Suprapubic skin (tissue), 4 donors: ENCODE measurements at regions not wholly inside any gene's neighbourhood (a gene's known extent, or its start where the extent isn't known, plus 50 kb on each side); places are given as distances from the start of the nearest gene placed in this dataset.

Experiments
- CTCF ChIP-seq, 2 donors: fragments of 200-600 bp in 1 of 2; fragments of 450-650 bp in 1 of 2; sonication (generic) in 1 of 2; IDR thresholded peaks; one replicate each; pipeline ENCODE4 v1.5.1; 2016 to 2019; ENCODE audit warnings: antibody characterized with exemption in 2 of 2, mild to moderate bottlenecking in 1 of 2, moderate library complexity in 1 of 2
- EP300 ChIP-seq: sonication (generic); formaldehyde crosslinking; IDR thresholded peaks from one replicate; pipeline ENCODE4 v1.6.1; 2017; ENCODE audit warnings: antibody characterized with exemption
- POLR2A ChIP-seq, 2 donors: fragments of 450-650 bp; IDR thresholded peaks; one replicate each; pipeline ENCODE4 v1.6.1; 2017; ENCODE audit warnings: antibody characterized with exemption in 2 of 2, mild to moderate bottlenecking in 2 of 2, moderate library complexity in 2 of 2
- POLR2AphosphoS5 ChIP-seq, 3 donors: sonication (generic); formaldehyde crosslinking; IDR thresholded peaks; one replicate each; pipeline ENCODE4 v1.6.1; 2017; ENCODE audit warnings: antibody characterized with exemption in 3 of 3

- TF ChIP-seq POLR2A (IDR thresholded peaks at IDR 0.05) = no peak
- TF ChIP-seq CTCF (IDR thresholded peaks at IDR 0.05) = no peak
- no peak for TF ChIP-seq EP300
- no peak for TF ChIP-seq POLR2AphosphoS5 (IDR thresholded peaks at IDR 0.05)
Measured at GRCh38 chr15:55110446-55110845, 86.3 kb downstream of the RSL24D1 start.
